GM18498 (cell line): ENCODE measurements at regions not wholly inside any gene's neighbourhood (a gene's known extent, or its start where the extent isn't known, plus 50 kb on each side); places are given as distances from the start of the nearest gene placed in this dataset.

Experiments used
- ATAC-seq: cut with Tn5 transposase; IDR thresholded peaks from one replicate; pipeline ENCODE4 v1.9.1; 2021; ENCODE audit warnings: mild to moderate bottlenecking, moderate library complexity; ENCODE audit not compliant: unreplicated experiment

GRCh38 chr10:78160591-78160990 lies 126.9 kb downstream of the RPS24 start:
- no peak for ATAC-seq

DNA sequence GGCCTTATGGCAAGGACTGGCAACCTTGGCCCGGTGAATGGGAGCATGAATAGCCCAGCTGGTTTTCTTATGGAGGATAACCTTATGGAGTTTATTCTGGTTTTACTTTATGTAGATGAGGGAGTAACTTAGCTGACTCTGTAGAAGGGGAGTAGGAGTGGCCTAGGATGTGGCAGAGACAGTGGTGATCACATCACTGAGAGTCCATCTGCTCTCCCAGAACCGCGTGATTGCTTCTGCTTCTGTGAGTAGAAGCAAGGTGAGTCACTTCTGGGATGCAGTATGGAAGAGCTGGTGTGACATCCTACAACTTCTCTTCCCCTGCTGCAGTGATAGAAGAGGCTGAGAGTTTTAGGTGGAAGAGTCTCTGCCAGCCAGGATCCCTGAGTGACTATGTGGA lies 129.2 kb downstream of the RPS24 start:
- ATAC-seq: no peak

DNA sequence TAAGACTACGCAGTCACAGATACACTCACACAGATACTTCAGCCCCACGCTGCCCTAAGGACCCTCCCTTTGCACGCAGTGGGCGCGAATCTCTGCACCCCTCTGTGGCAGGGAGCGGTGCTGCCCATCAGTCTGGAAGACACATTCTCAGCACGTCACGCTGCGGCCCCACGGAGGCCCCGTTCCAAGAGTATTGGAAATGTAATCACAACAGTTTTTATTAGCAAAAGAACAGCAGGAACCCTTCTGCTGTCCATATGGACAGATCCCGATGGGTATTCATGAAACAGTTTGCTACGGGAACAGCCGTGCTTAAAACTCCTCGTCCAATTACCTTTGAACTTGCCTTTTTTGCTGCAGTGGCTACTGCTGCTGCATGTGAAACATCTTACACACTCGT lies 131.0 kb downstream of the RPS24 start:
- ATAC-seq: no peak

GRCh38 chr10:78165172-78165571 lies 131.5 kb downstream of the RPS24 start:
- ATAC-seq: no peak

DNA sequence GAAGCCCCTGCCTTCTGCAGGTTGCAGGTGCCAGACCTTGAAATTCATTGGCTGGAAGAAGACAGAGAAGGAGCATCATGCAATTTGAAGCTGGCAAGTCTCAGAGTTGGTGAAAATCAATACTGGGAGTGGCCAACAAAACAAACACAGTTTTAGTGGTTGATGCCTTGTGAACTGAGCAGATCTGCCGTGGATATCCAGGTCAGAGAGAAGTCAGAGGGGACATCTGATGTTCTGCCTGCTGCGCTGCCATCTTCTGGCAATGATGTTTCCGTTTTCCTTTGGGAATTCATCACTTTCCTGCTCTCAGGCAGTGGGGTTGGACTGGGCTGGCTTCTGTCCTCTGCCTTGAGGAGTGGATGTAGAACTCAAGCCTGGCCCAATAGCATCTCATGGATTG lies 132.0 kb downstream of the RPS24 start:
- ATAC-seq: no peak

- ATAC-seq: no peak
These were observed 132.6 kb downstream of the RPS24 start for GRCh38 chr10:78166261-78166660.

- ATAC-seq: no peak
These were observed 135.6 kb downstream of the RPS24 start for GRCh38 chr10:78169214-78169613.

DNA sequence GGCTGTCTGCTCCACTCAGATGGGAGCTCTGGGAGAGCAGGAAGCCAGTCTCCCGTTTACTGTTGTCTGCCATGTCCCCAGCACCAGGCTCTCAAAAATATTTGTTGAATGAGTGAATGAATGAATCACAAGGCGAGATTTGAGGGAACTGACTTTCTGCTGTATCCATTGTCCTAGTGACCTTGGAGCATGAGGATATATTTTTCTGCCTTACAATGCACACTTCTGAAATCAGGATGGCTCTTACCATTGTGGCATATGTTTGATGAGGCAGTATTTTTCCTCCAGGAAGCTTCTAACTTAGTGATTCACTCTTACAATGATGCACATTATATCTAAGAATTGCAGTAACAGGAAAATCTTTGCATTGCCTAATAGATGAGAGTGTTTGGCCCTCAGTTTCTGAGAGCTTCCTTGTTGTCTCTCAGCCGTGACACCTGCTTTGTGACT lies 136.4 kb downstream of the RPS24 start:
- no peak for ATAC-seq

- ATAC-seq: no peak
These were observed 138.2 kb downstream of the RPS24 start for GRCh38 chr10:78171633-78172400.

DNA sequence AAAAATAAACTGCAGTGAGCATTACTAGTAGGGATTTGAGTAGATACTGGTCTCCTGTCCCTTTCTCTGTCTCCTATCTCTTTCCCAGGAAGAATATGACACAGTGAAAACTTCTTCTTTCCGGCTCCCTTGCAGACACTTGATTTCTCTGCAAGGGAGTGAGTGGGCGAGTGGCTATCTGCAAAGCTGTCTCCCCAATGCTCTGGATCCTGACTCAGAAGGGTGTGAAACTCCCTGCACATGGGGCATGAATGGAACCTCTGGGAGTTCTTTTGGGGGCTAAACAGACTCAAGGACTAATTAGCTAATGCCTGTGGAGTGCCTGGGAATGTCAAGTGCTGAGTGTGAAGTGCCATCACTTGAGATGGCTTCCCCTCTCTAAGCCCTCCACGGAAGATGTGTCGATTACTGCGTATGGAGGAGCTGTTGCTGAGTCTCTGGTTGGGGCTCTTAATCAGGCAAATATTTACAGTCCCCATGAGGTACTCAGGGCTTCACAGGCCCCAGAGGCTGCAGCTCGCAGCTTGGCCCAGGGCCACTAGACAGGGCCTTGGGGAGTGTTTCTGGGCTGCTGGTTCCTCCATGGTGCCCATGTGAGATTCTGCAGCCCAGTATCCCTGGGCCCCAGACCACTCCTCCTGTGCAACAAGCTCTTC lies 139.8 kb downstream of the RPS24 start:
- no peak for ATAC-seq

DNA sequence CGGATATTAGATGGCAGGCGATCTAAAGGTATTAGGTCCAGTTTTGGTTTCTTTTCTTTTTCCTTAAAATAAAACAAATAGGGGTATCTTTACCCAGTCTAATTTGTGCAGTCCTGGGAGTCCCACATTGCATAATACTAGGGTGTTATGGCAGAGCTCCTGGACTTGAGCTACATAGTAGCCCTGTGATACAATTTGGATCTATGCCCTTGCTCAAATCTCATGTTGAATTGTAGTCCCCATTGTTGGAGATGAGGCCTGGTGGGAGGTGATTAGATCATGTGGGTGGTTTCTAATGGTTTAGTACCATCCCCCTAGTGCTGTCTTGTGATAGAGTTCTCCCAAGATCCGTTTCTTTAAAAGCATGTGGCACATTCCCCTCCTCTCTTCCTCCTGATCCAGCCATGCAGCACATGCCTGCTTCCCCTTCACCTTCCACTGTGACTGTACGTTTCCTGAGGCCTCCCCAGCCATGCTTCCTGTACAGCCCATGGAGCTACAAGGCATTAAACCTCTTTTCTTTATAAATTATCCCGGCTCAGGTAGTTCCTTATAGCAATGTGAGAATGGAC lies 141.9 kb downstream of the RPS24 start:
- no peak for ATAC-seq

DNA sequence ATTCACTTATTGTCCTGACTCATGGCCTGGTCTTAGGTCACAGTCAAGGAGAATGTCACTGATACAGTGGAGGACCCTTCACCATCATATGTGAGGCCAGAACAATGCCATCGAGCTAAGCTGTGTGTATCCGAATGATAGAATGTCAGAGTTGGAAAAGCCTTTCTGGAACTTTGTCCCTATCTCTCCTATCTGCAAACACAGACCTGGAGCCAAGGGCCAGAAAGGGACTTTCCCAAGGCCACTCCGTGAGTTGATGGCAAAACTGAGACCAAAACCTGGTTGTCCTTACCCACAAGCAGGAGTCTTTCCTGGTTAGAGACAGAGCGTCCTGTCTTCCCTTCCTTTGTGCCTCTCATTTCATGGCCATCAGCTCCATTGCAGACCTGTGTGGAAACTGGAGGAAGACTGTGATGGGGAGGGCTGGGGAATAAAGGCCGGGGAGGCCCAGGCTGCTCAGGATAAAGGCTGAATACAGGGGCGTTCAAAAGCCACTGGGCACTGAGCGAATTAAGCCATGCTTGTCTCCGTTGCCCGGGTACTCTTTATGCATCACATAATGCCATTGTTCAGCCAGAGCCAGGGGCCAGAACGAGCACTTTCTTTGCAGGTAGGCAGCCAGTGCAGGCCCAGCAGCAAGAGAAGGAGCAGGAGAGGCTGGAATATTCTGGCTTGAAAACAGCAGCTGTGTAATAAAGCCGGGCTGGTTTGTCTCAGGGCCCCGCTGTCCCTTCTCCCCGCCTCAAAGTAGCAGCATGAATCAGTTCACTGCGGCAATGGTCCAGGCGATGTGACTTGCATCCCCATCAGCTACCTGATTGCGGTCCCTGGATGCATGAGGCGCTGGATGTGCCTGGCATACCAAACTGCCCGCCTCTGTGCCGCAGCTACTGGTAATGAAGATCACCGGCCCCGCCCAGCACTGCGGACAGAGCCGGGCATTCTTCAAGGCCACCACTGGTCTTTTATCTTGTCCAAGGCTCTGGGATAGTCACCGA lies 143.0 kb downstream of the RPS24 start:
- no peak for ATAC-seq

- ATAC-seq: no peak
These were observed 144.0 kb downstream of the RPS24 start for GRCh38 chr10:78177491-78178185.

GRCh38 chr10:78178397-78178796 lies 144.7 kb downstream of the RPS24 start:
- ATAC-seq: no peak

DNA sequence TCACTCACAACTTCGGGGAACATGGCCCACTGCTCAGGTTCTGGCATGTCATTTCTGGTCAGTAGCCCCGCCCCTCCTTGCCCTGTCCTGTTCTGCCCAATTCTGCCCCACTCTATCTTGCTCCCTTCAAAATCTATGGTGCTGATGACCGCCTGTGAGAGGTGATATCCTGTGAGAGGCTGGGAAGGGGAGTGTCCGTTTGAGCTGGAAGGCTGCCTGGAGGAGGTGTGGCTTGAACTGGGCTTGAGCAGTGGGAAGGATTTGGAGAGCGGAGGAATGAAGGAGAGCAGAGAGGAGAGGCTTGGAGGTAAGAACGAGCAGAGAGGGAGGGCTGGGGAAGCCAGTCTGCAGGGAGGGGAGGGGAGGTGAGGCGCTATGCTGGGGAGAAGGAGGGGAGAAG lies 145.3 kb downstream of the RPS24 start:
- no peak for ATAC-seq

DNA sequence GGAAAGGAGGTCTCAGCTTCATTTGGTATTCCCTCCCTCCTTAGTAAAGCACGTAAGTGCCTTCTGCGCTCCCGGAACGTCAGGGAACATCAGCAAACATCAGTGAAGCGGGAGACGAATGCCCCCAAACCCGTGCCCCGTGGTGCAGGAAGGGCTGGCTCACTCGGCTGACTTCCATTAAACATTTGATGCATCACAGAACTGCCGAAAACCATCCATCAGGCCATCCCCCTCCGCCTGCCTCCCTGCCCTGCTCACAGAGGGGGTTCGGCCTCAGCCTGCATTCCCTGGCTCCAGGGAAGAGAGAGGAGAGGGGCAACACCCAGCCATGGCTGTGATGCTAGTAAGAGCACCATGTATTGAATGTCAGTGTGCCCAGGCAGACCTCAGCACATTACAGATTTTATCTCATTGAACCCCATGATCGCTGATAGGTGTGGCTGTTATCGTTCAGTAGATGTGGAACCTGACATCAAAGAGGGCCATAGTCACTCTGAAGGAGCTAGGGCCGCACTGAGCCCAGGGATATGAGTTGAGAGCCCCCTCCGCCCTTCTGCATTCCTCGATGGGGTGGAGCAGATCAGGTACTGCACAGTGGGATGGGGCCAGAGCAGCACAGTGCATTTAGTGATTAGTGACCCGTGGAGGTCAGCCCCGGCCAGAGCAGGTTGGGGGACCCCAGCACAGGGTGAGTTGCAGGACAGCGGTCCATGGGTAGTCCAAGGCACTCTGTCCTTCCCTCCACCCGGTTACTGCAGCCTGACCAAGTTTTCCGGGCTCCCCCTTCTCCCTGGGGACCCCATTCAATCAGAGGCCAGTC lies 146.4 kb downstream of the RPS24 start:
- no peak for ATAC-seq

DNA sequence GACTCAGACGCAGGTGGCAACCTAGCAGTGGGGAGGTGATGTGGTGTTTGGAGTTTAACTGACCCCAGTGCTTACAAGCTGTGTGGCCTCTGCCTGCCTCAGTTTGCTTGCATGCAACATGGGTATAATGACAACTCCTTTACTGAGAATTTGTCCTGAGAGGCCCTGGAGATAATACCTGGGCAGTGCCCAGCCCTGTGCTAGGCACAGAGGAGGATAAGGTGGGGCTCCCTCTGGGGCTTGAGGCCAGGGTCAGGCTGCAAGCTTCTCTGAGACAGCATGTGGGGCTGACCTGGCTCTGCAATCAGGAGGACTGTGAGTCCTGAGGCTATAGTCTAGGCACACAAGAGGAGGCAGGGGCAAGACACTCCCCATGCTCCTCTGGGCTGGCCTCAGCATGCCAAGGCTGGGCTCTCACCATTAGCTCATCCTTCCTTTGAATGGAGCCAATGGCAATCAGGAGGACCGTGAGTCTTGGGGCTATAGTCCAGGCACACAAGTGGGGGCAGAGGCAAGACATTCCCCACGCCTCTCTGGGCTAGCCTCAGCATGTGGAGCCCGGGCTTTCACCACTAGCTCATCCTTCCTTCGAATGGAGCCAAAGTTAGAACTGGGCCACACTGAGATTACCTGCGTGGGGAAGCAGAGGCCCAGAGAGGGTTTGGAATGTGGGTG lies 147.9 kb downstream of the RPS24 start:
- no peak for ATAC-seq

DNA sequence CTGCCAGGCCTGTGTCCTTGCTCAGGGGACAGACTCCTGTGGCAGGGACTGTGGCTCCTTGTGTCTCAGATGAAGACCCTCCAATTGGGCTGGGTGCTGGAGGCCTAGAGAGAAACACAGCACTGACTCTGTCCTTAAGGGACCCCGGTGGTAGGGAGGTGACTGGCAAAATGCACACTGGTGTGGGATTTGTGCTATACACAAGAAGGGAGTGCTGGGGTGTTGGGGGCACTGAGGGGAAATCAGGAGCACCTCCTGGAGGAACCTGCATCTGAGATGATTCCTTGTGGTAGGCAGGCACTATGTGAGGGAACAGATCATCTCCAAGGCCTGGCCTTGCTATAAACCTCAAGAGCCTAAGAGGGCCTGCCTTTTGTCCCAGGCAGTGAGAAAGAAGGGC lies 149.2 kb downstream of the RPS24 start:
- no peak for ATAC-seq
